HG03060 (cell line): ENCODE measurements at regions not wholly inside any gene's neighbourhood (a gene's known extent, or its start where the extent isn't known, plus 50 kb on each side); places are given as distances from the start of the nearest gene placed in this dataset.

ENCODE experiments used
- ATAC-seq: cut with Tn5 transposase; IDR thresholded peaks from one replicate; pipeline ENCODE4 v1.9.1; 2021; ENCODE audit warnings: low read depth, moderate number of reproducible peaks; ENCODE audit not compliant: unreplicated experiment

DNA sequence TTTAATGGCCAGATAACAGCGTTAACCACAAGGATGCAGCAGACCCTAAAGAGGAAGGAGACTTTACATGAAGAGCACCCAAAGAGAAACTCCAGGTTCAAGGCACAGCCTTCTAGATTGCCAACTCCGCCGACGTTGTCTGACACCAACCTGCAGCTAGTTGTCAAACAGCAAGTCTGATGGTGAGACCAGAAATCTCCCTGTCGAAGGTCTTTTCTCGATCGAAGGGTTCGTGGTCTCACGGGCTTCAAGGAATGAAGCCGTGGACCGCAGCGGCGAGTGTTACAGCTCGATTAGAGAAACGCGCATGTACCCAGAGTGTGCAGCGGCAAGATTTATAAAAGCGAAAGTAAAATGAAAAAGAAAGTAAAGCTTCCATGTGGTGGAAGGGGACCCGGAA, 656.3 kb downstream of the XIRP2 start:
- ATAC-seq = no peak

DNA sequence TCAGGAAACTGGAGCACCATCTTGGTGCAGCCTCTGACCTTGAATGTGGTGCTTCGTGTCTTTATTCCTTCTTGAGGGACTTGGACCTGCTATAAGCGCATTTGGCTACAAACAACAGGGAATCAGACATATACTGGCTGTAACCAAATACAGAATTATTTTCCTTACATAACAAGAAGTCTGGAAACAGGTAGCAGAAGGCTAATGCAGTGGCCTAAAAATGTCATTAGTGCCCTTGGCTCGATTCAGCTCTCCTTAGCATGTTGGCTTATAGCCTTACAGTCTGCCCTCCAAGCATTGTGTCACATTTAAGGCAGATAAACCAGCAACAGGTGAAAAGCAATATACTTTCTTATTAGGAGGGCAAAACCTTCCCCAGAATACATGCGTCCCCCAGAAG, 655.4 kb downstream of the XIRP2 start:
- no peak for ATAC-seq

DNA sequence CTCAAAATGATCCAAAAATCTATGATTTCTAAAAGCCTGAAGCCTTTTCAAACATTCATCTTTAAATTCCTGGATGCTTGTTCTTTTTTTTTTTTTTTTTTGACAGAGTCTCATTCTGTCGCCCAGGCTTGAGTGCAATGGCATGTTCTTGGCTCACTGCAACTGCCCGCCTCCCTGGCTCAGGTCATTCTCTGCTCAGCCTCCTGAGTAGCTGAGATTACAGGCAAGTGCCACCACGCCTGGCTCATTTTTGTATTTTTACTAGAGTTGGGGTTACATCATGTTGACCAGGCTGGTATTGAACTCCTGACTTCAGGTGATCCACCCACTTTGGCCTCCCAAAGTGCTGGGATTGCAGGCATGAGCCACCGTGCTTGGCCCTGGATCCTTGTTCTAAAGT, 649.5 kb downstream of the XIRP2 start:
- no peak for ATAC-seq

DNA sequence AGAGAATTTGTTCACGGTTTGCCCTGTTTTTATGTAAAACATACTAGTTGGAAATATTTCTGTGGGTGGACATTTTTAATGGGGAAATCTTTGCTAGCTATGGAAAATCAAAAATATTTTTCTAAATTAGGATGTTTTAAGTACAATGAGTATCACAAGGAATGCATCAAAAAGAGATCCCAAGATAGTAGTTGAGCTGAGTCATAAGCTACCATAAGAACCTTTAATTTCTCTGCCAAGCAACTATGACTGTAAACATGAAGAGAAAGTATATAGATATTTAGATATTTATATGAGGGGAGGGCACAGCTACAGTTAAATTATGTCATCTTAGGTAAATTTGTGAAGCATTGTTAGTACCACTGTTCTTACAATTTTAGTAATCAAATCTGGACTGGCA, 646.2 kb downstream of the XIRP2 start:
- no peak for ATAC-seq

DNA sequence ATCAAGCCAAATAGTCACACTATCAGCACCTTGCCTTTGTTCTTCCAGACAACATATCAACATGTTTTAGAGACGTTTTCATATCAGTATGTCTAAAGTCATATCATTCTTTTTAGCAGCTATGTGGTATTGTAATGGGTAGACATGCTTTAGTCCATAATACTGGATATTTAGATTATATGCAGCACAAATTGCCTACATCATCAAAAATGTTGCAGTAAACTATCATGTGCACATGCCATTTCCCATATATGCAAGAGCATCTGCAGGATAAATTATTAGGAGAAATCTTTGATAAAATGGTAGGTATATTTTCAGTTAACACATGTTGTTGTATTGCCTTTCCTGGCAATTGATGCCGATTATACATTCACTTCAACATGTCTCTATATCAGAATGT, 636.5 kb downstream of the XIRP2 start:
- ATAC-seq = no peak

DNA sequence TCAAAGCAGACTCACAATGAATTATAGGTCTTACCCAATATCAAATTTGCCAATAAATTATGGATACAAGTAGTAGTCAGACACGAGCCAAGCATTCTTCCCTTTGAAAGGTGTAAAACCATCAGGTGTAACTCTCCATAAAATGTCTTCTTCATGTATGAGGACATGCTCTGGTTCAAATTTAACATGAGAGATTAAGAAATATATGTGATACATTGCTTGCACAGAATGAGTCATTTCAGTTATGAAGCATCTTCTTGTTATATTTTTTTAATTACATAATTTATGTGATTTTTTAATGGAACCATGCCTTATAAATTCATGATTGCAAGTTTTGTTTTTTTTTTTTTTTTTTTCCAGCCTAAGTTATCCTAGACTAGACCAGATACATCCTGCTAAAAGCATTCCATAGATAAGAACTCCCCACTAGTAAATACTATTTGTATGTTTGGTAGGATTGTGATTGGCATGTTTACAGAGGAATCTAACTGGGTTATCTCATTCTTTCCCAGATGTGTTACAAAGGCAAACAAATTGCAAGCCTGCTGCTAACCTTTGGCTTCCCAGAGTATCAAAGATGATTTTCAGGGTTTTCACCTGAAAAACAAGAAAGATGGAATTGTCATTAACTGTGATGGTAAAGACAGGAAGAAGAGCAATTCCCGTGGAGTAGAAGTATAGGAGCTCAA, 621.9 kb downstream of the XIRP2 start:
- no peak for ATAC-seq

DNA sequence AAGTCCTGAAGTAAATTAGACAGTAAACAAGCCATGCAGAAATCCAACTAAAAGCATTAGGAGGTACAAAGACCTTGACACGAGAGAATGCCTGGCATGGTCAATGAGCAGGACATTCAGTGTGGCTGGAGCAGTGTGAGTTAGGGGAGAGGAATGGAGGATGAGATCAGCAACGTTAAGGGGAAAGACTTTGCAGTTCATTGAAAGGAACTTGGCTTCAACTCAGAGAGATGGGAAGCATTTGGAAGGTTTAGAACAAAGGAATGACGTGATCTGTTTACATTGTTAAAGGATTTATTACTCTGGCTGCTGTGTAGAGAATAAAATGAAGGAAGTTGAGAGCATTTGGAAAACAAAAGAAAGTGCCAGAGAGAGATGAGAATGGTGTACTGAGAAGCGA, 621.3 kb downstream of the XIRP2 start:
- ATAC-seq = no peak

DNA sequence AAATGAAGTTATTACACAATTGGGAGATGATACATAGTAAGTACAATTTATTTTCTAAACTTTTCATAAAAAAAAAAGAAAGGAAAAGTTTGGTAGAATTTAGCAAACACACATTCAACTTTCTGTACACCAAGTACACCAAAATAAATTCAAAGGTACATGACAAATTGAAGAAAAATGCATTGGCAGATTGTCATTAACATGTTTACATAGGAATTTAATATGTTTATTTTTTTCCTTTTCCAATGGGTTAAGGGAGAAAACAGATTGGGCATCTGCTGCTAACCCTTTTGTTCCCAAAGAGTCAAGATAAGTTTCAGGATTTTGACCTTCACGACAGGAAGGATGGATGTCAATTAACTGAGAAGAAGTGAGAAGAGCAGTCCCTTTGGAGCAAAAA, 620.4 kb downstream of the XIRP2 start:
- no peak for ATAC-seq

DNA sequence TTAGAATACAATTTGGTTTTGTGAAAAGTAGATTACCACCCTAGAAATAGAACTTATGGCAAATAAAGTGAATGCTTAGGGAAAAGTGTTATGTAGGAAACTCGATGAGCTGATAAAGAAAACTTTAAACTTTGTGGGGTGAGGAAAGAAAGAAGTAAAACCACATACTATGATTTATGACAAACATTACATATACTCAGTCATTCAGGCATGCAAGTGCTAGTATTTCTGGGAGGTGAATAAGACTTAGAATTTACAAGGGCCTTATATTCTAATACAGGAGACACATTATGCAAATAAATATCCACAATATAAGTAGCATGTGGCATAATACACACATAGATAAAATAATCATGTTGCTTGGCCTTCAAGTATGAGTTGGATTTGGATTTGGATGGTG, 618.1 kb downstream of the XIRP2 start:
- no peak for ATAC-seq

DNA sequence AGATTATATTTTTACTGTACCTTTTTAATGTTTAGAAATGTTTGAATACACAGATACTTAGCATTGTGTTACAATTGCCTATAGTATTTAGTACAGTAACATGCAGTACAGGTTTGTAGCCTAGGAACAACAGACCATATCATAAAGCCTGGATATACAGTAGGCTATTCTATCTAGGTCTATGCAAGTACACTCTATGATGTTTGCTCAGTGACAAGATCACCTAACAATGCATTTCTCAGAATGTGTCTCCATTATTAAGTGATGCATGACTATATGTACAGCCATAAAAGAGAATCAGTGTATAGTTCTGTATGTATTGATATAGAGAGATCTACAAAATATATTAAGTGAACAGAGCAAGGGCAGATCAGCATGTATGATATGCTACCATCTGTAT, 616.4 kb downstream of the XIRP2 start:
- ATAC-seq = no peak

DNA sequence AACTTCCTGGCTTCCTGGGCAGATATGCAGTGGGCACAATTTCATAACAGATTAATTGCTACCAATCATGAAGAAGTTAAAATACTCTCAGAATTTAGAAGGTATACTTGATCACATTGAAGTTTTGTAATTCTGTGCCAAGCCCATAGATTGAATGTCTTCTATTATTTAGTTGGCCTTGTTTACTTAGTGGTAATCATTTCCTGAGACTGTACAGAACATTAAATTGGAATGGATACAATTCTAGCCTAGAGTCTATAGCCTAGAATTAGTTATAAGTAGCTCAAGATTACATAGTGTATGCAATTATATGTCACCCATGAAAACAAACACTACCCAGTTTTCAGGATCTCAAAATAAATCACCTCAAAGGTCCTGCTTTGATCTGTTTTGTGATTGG, 615.8 kb downstream of the XIRP2 start:
- ATAC-seq = no peak

DNA sequence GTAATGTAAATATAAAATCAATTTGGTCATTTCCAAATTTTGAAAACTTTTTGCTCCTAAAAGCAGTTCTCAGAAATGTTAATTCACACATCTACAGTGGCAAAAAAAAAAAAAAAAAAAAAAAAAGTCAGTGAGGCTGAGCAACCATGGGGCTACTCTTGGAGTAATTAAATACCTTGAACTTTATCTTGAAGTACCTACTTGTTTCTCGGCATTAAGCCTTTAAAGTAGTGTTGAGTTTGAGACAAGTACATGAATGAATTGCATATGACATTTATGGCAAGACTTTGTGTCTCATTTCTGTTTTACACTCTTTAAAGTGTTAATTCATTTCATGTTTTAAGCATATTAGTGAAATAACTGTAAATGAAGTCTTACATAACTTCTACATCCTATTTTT, 613.3 kb downstream of the XIRP2 start:
- no peak for ATAC-seq

DNA sequence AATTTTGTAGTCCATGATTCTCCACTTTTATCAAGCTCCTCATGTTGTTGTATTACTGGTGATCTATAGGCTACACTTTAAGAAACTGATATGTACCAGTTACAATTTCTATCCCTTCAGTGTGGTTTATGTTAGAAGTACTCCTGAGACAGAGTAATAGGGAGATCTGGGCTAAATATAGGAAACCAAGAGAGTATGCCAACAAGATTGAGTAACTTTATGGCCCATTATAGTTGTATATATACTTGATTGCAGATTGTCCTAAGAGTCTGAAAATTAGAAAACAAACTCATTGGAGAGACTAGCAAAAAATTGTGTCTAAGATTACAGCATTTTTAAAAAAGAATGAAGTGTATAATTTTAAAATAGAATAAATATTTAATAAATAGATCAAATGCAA, 605.6 kb downstream of the XIRP2 start:
- no peak for ATAC-seq

DNA sequence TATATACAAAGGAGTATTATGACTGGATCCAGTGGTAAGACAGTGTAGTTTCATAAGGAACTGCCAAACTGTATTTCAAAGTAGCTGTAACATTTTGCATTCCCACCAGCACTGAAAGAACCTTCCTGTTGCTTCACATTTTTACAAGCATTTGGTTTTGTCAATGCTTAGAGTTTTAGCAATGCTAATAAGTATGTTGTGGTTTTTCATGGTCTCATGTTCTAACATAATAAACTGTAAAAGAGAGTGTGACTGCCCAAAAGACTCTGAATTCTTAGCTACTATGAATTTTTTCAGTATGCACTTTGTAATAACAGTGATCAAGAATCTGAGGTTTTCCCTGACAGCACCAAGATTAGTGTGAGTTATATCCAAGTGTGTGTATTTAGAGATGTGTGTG, 604.2 kb downstream of the XIRP2 start:
- ATAC-seq = no peak

DNA sequence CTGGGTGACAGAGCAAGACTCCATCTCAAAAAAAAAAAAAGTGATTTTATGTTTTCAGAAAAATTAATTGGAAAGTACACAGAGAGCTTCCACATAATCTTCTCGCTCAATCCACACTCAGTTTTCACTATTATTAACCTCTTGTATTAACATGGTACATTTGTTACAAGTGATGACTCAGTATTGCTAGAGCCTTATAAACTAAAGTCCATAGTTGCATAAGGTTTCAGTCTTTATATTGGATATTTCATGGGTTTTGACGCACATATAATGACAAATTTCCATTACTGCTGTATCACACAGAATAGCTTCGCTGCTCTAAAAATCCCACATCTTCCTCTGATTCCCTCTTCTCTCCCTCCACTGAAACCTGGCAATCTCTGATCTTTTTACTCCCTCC, 603.5 kb downstream of the XIRP2 start:
- ATAC-seq = no peak

DNA sequence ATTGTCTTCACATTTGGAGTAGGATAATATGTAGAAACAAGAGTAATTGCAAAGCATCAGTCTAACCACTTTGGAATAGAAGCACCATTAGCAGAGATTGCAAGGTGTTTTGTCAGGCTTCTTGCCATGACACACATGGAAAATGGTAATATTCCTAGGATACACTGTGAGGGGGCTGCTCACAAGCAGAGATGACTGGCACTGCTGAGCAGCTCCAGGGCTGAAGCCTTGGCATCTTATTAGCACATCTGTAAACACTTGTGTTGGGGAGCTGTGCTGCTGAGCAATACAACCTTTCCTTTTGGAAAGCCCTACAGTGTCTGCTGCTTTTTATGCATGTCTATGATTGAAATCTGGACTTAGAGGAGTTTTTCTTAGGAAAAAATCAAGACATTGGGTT, 602.2 kb downstream of the XIRP2 start:
- ATAC-seq = no peak

DNA sequence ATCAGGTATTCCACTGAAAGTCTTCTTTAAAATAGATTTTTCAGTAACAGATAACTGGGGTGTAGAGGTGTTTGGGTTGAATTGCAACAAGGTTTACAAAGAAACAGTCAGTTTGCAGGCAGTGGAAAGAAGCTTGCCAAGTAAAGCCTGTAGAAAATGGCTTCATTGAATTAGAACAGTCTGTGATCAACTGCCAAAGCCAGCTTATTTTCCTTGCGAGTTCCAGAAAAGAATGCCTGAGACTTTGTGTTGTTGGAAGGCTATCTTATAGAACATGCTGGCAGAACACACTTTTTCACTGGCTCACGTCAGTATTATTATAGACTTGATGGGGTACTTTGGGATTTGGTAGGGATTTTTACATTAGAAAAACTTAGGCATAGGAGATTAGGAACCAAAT, 601.0 kb downstream of the XIRP2 start:
- no peak for ATAC-seq

DNA sequence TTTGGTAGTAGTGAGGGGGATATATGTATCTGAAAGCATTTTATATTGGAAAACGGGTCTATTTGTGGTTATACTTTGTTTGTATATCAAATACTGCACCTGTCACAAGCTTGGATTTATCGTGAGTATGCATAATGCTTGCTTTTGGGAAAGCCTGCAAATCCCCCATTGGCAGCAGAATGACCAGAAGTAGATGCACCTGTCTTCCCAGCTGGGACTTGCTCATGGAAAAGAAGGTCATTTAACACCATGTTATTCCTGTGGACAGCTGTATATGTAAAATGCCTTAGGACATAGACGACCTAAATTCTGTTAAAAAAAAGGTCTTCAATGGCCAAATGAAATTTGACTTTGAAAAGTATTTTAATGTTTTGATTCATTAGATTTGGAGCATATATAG, 599.4 kb downstream of the XIRP2 start:
- no peak for ATAC-seq

DNA sequence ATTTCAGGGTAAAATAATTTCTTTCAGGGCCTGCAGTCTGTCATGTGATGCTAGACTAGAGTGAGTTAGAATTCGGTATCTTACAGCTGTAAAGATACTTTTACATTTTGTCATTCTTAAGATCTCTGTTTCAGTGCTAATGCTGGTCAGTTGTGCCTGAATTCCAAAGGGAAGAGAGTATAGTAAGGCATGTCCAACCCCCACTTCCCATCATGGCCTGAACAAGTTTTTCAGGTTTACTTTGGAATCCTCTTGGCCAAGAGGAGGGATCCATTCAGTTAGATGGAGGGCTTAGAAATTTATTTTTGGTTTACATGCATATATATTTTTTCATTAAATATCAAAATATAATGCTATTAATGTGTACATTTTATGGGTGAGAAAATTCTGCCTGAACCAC, 596.6 kb downstream of the XIRP2 start:
- ATAC-seq = no peak

DNA sequence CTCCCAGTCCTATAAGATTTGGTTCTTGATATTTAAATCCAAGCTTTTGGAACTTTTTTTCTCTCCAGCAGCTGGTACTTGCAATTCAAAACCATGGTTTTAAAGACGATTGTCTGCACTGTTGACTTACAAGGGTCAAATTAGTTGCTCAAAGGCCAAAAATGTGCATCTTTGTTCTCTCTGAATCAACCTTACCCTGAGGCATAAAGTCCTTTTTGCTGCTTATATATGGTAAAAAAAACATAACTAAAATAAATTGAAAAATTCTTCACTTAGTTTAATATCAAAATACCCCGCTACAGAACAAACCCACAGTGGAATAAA, 592.7 kb downstream of the XIRP2 start:
- no peak for ATAC-seq

DNA sequence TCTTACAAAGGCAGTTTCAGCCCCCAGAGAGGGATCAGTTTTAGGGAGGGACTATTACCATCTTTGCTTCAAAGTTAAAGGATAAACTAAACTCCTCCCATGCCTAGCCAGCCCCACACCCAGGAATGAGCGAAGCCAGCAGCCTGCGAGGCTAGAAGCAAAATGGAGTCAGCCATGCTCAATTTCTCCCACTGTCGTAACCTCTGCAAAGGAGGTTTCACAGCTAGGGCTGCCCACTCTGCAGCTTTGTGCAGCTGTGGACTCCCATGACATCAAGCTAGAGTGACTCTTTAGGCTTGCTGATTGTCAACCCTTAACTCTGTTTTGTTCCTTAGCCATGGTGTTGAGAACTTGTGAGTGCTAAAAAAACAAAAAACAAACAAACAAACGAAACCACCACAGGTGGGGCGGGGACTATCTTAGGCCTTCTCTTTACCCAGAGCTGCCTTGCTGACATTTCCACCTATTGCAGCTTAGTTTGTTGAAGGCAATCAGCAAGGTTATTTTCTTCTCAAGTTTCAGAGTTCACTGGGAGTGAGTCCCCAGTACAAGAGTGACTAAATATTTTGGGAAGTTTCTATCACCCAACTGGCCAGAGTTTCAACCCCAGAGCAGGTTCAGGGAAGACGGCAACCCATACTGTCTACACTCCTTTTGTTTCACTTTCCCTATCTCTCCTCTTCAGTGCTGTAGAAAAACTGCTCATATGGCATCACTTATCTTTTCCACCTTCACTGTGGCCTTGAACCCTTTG, 592.1 kb downstream of the XIRP2 start:
- no peak for ATAC-seq

DNA sequence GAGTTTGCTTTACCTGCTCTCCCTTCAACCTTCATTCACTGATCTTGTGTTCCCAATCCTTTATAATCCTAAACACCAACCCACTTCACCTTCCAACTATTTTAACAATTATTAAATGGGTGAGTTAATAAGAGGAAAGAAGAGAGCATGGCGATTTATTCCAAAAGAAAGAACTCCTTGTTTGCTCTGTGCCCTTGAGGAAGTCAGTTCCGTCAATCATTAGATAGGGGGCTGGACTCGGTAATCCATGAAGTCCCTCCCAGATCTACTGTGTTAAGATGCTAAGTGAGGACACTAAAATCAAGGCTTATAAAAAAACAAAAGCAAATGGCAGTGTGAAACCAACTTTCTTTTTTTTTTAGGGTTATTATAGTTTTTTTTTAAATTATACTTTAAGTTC, 589.9 kb downstream of the XIRP2 start:
- no peak for ATAC-seq

DNA sequence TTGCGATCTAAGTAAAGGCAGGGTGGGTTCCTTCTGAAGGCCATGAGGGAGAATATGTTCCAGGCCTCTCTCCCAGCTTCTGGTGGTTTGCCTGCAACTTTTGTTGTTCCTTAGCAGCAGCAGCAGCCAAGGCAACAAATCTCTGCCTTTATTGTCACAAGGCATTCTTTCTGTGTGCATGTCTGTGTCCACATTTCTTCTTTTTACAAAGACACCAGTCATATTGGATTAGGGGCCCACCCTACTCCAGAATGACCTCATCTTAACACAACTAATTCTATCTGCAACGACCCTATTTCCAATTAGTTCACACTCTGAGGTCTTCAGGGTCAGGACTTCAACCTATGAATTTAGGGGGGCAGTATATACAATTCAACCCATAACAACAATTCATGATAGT, 587.5 kb downstream of the XIRP2 start:
- no peak for ATAC-seq
